Muscle of arm (tissue), 1 donor: ENCODE measurements at regions not wholly inside any gene's neighbourhood (a gene's known extent, or its start where the extent isn't known, plus 50 kb on each side); places are given as distances from the start of the nearest gene placed in this dataset.

Experiments
- DNase-seq: peaks from one replicate; pipeline ENCODE4 v3.0.0-alpha.2; 2013

DNA sequence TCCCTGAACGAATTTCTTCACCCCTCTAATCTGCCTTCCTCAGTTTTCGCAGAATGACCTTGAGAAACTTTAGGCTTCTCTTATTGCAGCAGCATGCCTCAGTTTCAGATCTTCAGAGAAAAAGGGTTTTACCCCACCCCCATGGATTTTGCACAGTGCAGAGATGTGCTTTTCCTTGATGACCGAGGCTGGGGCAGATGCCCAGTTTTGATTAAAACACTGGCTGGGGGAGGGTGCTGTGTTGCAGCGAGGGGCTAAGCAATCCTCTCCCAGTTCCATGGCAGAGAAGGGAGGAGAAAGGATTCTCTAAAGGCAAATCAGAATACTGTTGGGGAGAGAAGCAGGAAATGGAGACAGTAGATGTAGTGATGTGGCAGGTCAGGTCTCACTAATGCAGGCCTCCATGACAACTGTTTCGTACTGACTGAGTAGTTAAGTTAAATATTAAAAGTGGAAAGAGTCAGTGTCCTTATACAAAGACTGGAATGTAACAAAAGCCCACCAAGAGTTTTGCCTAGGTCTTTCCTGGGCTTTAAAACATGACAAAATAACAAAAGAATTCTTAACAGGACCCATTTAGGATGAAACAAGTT is 50.8 kb upstream of the PDZD8 start:
- no peak for DNase-seq

- no peak for DNase-seq
Observed at GRCh38 chr10:117424883-117425649, 49.8 kb upstream of the PDZD8 start.
